HepG2 (cell line): ENCODE measurements at regions not wholly inside any gene's neighbourhood (a gene's known extent, or its start where the extent isn't known, plus 50 kb on each side); places are given as distances from the start of the nearest gene placed in this dataset.

Source experiments
- ATAC-seq: fragments of 200-7000 bp; cut with Tn5 transposase; 3 replicates; pipeline ENCODE4 v1.9.1; 2020; ENCODE audit warnings: mild to moderate bottlenecking, moderate library complexity
- BruUV-seq: library from RNA; stranded (reverse); fragments of 400-500 nt; replicated peaks from 2 replicates; lab custom pipeline; 2021; lab: Mats Ljungman, UMichigan
- CTCF ChIA-PET: fragments of 300-600 bp; formaldehyde crosslinking; extraction: SDS; loops from one replicate; lab custom pipeline; 2021; ENCODE audit warnings: low total read pairs, inconsistent platforms, low intra/inter-chr PET ratio; lab: Yijun Ruan, JAX
- POLR2A ChIA-PET: fragments of 350-600 bp; sonication (Branson Sonifier 250); formaldehyde crosslinking; loops from one replicate; lab custom pipeline; 2020; ENCODE audit warnings: antibody characterized with exemption, inconsistent platforms; lab: Yijun Ruan, JAX
- DNase-seq: peaks from one replicate; pipeline ENCODE4 v3.0.0-alpha.2; 2015; ENCODE audit warnings: low spot score
- FAIRE-seq: peaks from 3 replicates; lab custom pipeline; 2011; peaks lifted over from hg19 to GRCh38; lab: Jason Lieb, UNC
- H2AFZ ChIP-seq: one replicate; pipeline ENCODE4 v1.6.1; 2011; ENCODE audit warnings: low read length, inconsistent platforms
- H3K27ac ChIP-seq: fragments of 300-600 bp; 3 replicates; pipeline ENCODE4 v1.8.0; 2011; ENCODE audit warnings: mixed run types, mild to moderate bottlenecking, mixed read lengths, low read length, inconsistent platforms; ENCODE audit not compliant: insufficient read depth; ENCODE audit errors: extremely low read length
- H3K27me3 ChIP-seq, 2 experiments: fragments of 200-600 bp in 1 of 2; 2 replicates in 1 of 2; 3 replicates in 1 of 2; pipeline versions ENCODE4 v1.6.0 to v1.8.0; 2011; ENCODE audit warnings: low read length in 2 of 2, mild to moderate bottlenecking in 2 of 2, moderate library complexity in 2 of 2, inconsistent platforms in 1 of 2; ENCODE audit not compliant: insufficient read depth in 2 of 2, control insufficient read depth in 1 of 2
- H3K36me3 ChIP-seq, 2 experiments: fragments of 200-600 bp in 1 of 2; replicated peaks in 1 of 2; 2 replicates in 1 of 2; 3 replicates in 1 of 2; pipeline versions ENCODE4 v1.5.1 to v1.8.0; 2011; ENCODE audit warnings: low read length in 2 of 2, inconsistent platforms in 1 of 2; ENCODE audit not compliant: insufficient read depth in 2 of 2, control insufficient read depth in 1 of 2
- H3K4me1 ChIP-seq: 2 replicates; pipeline ENCODE4 v1.5.1; 2012; ENCODE audit warnings: low read length, inconsistent platforms; ENCODE audit not compliant: insufficient read depth
- H3K4me2 ChIP-seq: 2 replicates; pipeline ENCODE4 v1.6.0; 2011; ENCODE audit warnings: low read depth, low read length, inconsistent platforms
- H3K4me3 ChIP-seq, 3 experiments: fragments of 200-600 bp in 1 of 3; sonication (generic), shearing (Covaris generic) in 1 of 3; replicated peaks in 1 of 3; 2 replicates each; pipeline ENCODE4 v1.5.1; 2011 to 2016; ENCODE audit warnings: low read length in 3 of 3, inconsistent platforms in 2 of 3, low read depth in 2 of 3, mild to moderate bottlenecking in 2 of 3, control low read depth in 1 of 3, mixed read lengths in 1 of 3; ENCODE audit not compliant: insufficient read depth in 1 of 3
- H3K79me2 ChIP-seq: one replicate; pipeline ENCODE4 v1.6.1; 2011; ENCODE audit warnings: low read length, inconsistent platforms; ENCODE audit not compliant: insufficient read depth
- H3K9ac ChIP-seq: 2 replicates; pipeline ENCODE4 v1.6.0; 2011; ENCODE audit warnings: mild to moderate bottlenecking, low read depth, low read length, inconsistent platforms; ENCODE audit not compliant: insufficient read depth
- H3K9me3 ChIP-seq: 2 replicates; pipeline ENCODE4 v1.5.1; 2012; ENCODE audit warnings: mild to moderate bottlenecking, low read length
- H4K20me1 ChIP-seq: 2 replicates; pipeline ENCODE4 v1.6.0; 2011; ENCODE audit warnings: inconsistent platforms, mild to moderate bottlenecking, low read length, moderate library complexity; ENCODE audit not compliant: insufficient read depth
- ASH2L ChIP-seq: fragments of 300-600, 200-600 bp; sonication (generic); IDR thresholded peaks from 2 replicates; pipeline ENCODE4 v1.7.0; 2017; ENCODE audit warnings: low read depth, mild to moderate bottlenecking, moderate library complexity, mixed read lengths, low read length; ENCODE audit not compliant: insufficient read length
- ATAD3A ChIP-seq: sonication (generic); formaldehyde crosslinking; IDR thresholded peaks from 2 replicates; pipeline ENCODE4 v1.4.0; 2020; ENCODE audit warnings: missing genetic modification reagents
- ETV5 ChIP-seq: IDR thresholded peaks from 2 replicates; pipeline ENCODE4 v1.6.1; 2018; ENCODE audit warnings: missing biosample characterization, missing genetic modification reagents, inconsistent platforms, borderline replicate concordance
- ETV6 ChIP-seq: sonication (generic); formaldehyde crosslinking; conservative IDR thresholded peaks from 2 replicates; pipeline ENCODE4 v1.4.0; 2020; ENCODE audit warnings: missing genetic modification reagents
- KLF16 ChIP-seq, 2 experiments: sonication (generic) in 1 of 2; formaldehyde crosslinking in 1 of 2; IDR thresholded peaks; 2 replicates each; pipeline versions ENCODE4 v1.6.1 to v1.8.0; 2016 to 2023; ENCODE audit warnings: missing genetic modification reagents in 2 of 2, missing compliant biosample characterization in 1 of 2
- SP1 ChIP-seq, 2 experiments: fragments of 450-650 bp in 1 of 2; sonication (generic) in 1 of 2; formaldehyde crosslinking in 1 of 2; IDR thresholded peaks; 2 replicates each; pipeline versions ENCODE4 v1.4.0 to v1.6.1; 2016 to 2020; ENCODE audit warnings: missing genetic modification reagents in 1 of 2
- YEATS4 ChIP-seq: sonication (generic); formaldehyde crosslinking; IDR thresholded peaks from 2 replicates; pipeline ENCODE4 v1.4.0; 2020; ENCODE audit warnings: missing genetic modification reagents, borderline replicate concordance
- ZFY ChIP-seq: sonication (generic); formaldehyde crosslinking; IDR thresholded peaks from 2 replicates; pipeline ENCODE4 v1.4.0; 2020; ENCODE audit warnings: missing genetic modification reagents
- ZNF567 ChIP-seq: sonication (generic); formaldehyde crosslinking; IDR thresholded peaks from 2 replicates; pipeline ENCODE4 v1.8.1; 2023; ENCODE audit warnings: mild to moderate bottlenecking, missing genetic modification reagents, borderline replicate concordance
- ZNF709 ChIP-seq: sonication (generic); formaldehyde crosslinking; IDR thresholded peaks from 2 replicates; pipeline ENCODE4 v1.5.0; 2020; ENCODE audit warnings: mild to moderate bottlenecking, missing genetic modification reagents
- ZNF782 ChIP-seq: sonication (generic); formaldehyde crosslinking; IDR thresholded peaks from 2 replicates; pipeline ENCODE4 v1.4.0; 2020; ENCODE audit warnings: missing genetic modification reagents, mild to moderate bottlenecking, borderline replicate concordance
- WGBS: methylation state at CpG from one replicate; pipeline ENCODE4 v1.1.6; 2017; ENCODE audit warnings: low lambda C conversion rate; 5-methylcytosine and 5-hydroxymethylcytosine counted together
- in situ Hi-C: cut with HindIII; loops from 2 replicates; pipeline ENCODE4 v1.10.0; 2017; ENCODE audit warnings: low pct_unique_long_range_greater_than_20kb; ENCODE audit not compliant: extremely low pct_ligation_motif_present
- intact Hi-C: fragments of 100-400 bp; cut with micrococcal nuclease; formaldehyde crosslinking; loops from one replicate; pipeline ENCODE4 v1.10.0; 2022; ENCODE audit not compliant: unreplicated experiment
- TF ChIP-seq, protein P1 (sequence below): sonication (generic); formaldehyde crosslinking; IDR thresholded peaks from 2 replicates; pipeline ENCODE4 v1.5.1; 2020; ENCODE audit warnings: missing genetic modification reagents, mild to moderate bottlenecking, borderline replicate concordance
- TF ChIP-seq, protein P2 (sequence below): conservative IDR thresholded peaks from 2 replicates; pipeline ENCODE4 v1.6.1; 2018; ENCODE audit warnings: missing genetic modification reagents
- TF ChIP-seq, protein P3 (sequence below): sonication (generic); formaldehyde crosslinking; IDR thresholded peaks from 2 replicates; pipeline ENCODE4 v1.4.0; 2020; ENCODE audit warnings: missing genetic modification reagents, borderline replicate concordance
- TF ChIP-seq, protein P4 (sequence below): sonication (generic); formaldehyde crosslinking; IDR thresholded peaks from 2 replicates; pipeline ENCODE4 v1.5.1; 2020; ENCODE audit warnings: missing genetic modification reagents, mild to moderate bottlenecking, borderline replicate concordance

DNA sequence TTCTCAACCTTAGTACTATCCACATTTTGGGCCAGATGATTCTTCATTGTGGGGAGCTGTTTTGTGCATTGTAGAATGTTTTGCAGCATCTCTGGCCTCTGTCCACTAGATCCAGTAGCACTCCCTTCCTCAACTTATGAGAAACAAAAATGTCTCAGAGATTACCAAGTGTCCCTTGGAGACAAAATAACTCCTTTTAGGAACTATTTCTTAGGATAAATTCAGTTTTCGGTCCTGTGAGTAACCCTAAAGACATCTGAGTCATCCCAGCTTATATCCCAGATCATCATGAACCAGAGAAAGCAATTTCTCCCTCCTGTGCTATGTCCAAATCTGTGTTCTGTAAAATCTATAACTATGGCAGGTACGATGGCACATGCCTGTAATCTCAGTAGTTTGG, 266.6 kb upstream of the PHYHIPL start:
- POLR2A ChIA-PET = no interaction called here
- no TSS peak for BruUV-seq
- H3K27ac ChIP-seq = no peak overlapping the region
- in situ Hi-C loops = loop anchor here (25.0 kb wide), 1 partner anchor 677 kb away; no protein-coding TSS in a partner anchor
- no peak overlapping the region for H2AFZ ChIP-seq
- no peaks in the 10 kb centered on the region for H3K36me3 ChIP-seq
- H3K9ac ChIP-seq = no peak overlapping the region
- FAIRE-seq = no peak
- TF ChIP-seq YEATS4 (CRISPR knock-in tag) = no peak
- no peak for TF ChIP-seq ZNF709
- no peak for TF ChIP-seq ETV5 (CRISPR knock-in tag)
- no peak for TF ChIP-seq KLF16 (CRISPR knock-in tag; IDR thresholded peaks at IDR 0.05)
- TF ChIP-seq, protein P1, sequence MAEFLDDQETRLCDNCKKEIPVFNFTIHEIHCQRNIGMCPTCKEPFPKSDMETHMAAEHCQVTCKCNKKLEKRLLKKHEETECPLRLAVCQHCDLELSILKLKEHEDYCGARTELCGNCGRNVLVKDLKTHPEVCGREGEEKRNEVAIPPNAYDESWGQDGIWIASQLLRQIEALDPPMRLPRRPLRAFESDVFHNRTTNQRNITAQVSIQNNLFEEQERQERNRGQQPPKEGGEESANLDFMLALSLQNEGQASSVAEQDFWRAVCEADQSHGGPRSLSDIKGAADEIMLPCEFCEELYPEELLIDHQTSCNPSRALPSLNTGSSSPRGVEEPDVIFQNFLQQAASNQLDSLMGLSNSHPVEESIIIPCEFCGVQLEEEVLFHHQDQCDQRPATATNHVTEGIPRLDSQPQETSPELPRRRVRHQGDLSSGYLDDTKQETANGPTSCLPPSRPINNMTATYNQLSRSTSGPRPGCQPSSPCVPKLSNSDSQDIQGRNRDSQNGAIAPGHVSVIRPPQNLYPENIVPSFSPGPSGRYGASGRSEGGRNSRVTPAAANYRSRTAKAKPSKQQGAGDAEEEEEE = no peak
- no peak for TF ChIP-seq ASH2L
- TF ChIP-seq SP1 (IDR thresholded peaks at IDR 0.05) = no peak
- no peak for TF ChIP-seq SP1 (CRISPR knock-in tag; IDR thresholded peaks at IDR 0.05)
- TF ChIP-seq ZNF782 (CRISPR knock-in tag) = no peak
- TF ChIP-seq, protein P2, sequence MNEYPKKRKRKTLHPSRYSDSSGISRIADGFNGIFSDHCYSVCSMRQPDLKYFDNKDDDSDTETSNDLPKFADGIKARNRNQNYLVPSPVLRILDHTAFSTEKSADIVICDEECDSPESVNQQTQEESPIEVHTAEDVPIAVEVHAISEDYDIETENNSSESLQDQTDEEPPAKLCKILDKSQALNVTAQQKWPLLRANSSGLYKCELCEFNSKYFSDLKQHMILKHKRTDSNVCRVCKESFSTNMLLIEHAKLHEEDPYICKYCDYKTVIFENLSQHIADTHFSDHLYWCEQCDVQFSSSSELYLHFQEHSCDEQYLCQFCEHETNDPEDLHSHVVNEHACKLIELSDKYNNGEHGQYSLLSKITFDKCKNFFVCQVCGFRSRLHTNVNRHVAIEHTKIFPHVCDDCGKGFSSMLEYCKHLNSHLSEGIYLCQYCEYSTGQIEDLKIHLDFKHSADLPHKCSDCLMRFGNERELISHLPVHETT (CRISPR knock-in tag) = no peak
- TF ChIP-seq ZNF567 (CRISPR knock-in tag) = no peak
- TF ChIP-seq ZFY = no peak
- TF ChIP-seq ATAD3A (CRISPR knock-in tag) = no peak
- TF ChIP-seq, protein P3, sequence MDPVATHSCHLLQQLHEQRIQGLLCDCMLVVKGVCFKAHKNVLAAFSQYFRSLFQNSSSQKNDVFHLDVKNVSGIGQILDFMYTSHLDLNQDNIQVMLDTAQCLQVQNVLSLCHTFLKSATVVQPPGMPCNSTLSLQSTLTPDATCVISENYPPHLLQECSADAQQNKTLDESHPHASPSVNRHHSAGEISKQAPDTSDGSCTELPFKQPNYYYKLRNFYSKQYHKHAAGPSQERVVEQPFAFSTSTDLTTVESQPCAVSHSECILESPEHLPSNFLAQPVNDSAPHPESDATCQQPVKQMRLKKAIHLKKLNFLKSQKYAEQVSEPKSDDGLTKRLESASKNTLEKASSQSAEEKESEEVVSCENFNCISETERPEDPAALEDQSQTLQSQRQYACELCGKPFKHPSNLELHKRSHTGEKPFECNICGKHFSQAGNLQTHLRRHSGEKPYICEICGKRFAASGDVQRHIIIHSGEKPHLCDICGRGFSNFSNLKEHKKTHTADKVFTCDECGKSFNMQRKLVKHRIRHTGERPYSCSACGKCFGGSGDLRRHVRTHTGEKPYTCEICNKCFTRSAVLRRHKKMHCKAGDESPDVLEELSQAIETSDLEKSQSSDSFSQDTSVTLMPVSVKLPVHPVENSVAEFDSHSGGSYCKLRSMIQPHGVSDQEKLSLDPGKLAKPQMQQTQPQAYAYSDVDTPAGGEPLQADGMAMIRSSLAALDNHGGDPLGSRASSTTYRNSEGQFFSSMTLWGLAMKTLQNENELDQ (CRISPR knock-in tag) = no peak
- TF ChIP-seq, protein P4, sequence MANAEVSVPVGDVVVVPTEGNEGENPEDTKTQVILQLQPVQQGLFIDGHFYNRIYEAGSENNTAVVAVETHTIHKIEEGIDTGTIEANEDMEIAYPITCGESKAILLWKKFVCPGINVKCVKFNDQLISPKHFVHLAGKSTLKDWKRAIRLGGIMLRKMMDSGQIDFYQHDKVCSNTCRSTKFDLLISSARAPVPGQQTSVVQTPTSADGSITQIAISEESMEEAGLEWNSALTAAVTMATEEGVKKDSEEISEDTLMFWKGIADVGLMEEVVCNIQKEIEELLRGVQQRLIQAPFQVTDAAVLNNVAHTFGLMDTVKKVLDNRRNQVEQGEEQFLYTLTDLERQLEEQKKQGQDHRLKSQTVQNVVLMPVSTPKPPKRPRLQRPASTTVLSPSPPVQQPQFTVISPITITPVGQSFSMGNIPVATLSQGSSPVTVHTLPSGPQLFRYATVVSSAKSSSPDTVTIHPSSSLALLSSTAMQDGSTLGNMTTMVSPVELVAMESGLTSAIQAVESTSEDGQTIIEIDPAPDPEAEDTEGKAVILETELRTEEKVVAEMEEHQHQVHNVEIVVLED (CRISPR knock-in tag) = no peak
- TF ChIP-seq ETV6 = no peak
- TF ChIP-seq, all 625 proteins: peak for 0
- no peak for DNase-seq
- WGBS = 0% methylated on average over 2 of the region's 2 CpGs
- H3K4me3 ChIP-seq = no peak overlapping the region
- H3K9me3 ChIP-seq = no peaks in the 10 kb centered on the region
- H3K27me3 ChIP-seq = peaks cover 0 to 3% of the 10 kb centered on the region in 2 experiments; a peak in 1 of 5 replicates
- no peaks in the 10 kb centered on the region for H3K79me2 ChIP-seq
- no peaks in the 10 kb centered on the region for H3K4me1 ChIP-seq
- H3K4me2 ChIP-seq = no peak overlapping the region
- no peaks in the 10 kb centered on the region for H4K20me1 ChIP-seq
- intact Hi-C loops = no loop called here
- CTCF ChIA-PET = no interaction called here
- ATAC-seq = no peak
